ENCODE measurements at regions not wholly inside any gene's neighbourhood (a gene's known extent, or its start where the extent isn't known, plus 50 kb on each side); places are given as distances from the start of the nearest gene placed in this dataset.

DNA sequence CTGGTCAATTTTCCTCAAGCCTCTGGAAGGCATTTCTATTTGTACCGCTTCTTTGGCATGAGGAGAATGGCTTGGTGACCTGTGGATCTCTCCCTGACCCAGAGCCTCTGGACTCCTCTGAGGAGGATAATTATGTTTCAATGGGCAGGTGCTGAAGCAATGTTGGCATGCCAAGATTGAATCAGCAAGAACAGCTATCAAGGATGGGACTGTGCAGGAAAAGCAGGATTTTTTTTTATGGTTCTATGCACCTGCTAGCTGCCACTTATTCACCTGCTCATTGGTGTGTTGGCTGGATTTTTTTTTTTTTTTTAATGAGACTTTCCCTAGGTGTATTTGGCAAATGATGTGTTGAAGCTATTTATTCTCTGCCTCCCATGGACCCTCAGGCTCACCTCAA lies 821.2 kb downstream of the RPA4 start:
- TF ChIP-seq, protein P1, sequence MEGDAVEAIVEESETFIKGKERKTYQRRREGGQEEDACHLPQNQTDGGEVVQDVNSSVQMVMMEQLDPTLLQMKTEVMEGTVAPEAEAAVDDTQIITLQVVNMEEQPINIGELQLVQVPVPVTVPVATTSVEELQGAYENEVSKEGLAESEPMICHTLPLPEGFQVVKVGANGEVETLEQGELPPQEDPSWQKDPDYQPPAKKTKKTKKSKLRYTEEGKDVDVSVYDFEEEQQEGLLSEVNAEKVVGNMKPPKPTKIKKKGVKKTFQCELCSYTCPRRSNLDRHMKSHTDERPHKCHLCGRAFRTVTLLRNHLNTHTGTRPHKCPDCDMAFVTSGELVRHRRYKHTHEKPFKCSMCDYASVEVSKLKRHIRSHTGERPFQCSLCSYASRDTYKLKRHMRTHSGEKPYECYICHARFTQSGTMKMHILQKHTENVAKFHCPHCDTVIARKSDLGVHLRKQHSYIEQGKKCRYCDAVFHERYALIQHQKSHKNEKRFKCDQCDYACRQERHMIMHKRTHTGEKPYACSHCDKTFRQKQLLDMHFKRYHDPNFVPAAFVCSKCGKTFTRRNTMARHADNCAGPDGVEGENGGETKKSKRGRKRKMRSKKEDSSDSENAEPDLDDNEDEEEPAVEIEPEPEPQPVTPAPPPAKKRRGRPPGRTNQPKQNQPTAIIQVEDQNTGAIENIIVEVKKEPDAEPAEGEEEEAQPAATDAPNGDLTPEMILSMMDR (IDR thresholded peaks at IDR 0.05): no peak
- no peak for TF ChIP-seq POLR2A (IDR thresholded peaks at IDR 0.05)
